HG03103 (cell line): ENCODE measurements at regions not wholly inside any gene's neighbourhood (a gene's known extent, or its start where the extent isn't known, plus 50 kb on each side); places are given as distances from the start of the nearest gene placed in this dataset.

Experiments used
- ATAC-seq: cut with Tn5 transposase; IDR thresholded peaks from one replicate; pipeline ENCODE4 v1.9.1; 2021; ENCODE audit warnings: low read depth; ENCODE audit not compliant: unreplicated experiment

GRCh38 chr3:80116281-80116680 is 348.5 kb upstream of the ROBO1 start:
- ATAC-seq, result no peak

- no peak for ATAC-seq
These were observed 346.9 kb upstream of the ROBO1 start for GRCh38 chr3:80114694-80115093.

DNA sequence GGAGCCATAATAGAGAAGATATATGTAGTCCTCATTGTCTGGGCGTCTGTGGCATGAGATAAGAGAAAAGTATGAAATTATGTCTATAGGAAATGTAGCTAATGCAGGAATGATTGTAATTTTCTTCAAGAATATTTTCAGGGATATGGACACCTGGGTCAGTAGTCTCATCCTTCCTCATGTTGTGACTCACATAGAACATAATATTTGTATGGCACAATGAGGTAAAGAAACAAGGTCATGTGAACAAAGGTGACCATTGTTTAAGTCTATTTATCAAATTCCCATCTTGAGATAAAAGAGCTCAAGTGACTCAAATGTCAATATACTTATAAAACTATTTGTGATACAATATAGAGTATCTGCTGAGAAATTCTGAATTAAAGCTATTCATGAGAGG is 345.5 kb upstream of the ROBO1 start:
- ATAC-seq, result no peak

GRCh38 chr3:80099559-80100066 is 331.8 kb upstream of the ROBO1 start:
- no peak for ATAC-seq

DNA sequence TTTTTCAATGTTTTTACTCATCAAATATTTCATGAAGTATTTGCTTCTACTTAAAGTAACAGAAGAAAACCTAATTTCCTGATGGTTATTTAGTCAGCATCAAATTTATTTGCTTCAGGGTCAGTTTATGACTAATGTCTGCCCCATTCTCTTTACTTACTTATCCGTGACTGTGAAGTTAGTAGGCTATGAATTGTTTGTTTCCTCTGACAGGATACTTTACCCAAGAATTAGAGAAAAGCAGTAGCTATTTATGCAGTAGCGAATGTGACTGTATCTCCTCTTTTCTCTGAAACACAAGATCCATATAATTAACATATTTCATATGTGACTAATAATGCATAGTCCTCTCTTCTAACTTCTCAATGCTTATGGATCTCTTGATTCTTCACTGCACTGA is 329.9 kb upstream of the ROBO1 start:
- ATAC-seq, result no peak

DNA sequence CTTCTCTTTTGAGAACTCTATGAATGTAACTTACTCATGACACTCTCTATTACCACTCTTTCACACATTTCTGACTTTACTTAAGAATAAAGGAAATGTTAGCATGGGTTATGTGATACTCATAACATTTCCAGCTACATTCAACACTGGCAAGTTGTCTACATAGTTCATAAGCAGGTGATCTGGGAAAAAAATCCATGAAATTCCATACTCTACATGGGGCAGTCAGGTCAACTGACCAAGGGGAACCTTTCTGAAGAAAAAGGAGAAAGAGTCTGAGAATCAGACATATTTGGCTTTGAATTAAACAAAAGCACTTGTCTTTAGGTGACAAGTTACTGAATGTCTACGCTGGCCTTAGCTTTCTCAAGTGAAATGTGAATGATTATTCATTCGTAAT is 329.1 kb upstream of the ROBO1 start:
- ATAC-seq, result no peak

- ATAC-seq, result no peak
These were observed 326.8 kb upstream of the ROBO1 start for GRCh38 chr3:80094589-80094988.

- ATAC-seq, result no peak
These were observed 320.0 kb upstream of the ROBO1 start for GRCh38 chr3:80087767-80088166.

DNA sequence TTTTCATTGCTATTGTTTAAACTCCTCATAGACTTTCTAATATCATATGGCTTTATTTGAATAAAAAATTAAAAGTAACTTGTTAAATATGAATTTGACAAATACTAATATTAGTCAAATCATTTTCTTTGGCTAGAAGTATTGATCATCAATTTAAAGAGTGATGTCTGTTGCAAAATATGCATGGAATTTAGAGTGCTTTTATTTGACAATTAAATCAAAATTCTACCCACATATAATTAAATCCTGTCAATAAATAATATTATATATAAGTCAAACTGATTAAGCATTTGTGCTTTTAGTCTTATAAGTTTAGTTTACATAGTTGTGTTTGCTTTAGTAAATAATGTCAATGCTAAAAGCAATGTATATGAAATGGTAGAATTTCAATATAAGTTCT is 318.6 kb upstream of the ROBO1 start:
- no peak for ATAC-seq

DNA sequence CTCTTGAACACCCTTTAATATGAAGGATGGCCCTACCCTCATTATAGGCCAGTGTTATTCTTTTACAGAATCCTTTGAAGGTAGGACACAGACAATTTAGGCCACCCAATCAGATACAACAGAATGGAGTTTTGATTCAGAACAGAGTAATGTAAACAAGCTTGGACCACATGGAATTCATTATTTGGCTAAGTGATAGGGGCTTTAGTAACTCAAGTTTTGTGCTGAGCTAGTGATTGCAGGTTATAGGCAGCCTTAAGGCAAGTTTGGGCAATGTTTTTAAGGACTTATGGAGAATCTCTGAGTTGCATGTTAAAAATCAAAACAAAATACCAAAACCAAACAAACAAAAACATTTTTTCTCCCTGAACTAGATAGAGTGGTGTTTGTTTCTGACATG is 312.1 kb upstream of the ROBO1 start:
- ATAC-seq, result no peak

- no peak for ATAC-seq
These were observed 300.7 kb upstream of the ROBO1 start for GRCh38 chr3:80068459-80068858.

- no peak for ATAC-seq
These were observed 295.7 kb upstream of the ROBO1 start for GRCh38 chr3:80063535-80063934.

- no peak for ATAC-seq
These were observed 292.9 kb upstream of the ROBO1 start for GRCh38 chr3:80060664-80061063.

DNA sequence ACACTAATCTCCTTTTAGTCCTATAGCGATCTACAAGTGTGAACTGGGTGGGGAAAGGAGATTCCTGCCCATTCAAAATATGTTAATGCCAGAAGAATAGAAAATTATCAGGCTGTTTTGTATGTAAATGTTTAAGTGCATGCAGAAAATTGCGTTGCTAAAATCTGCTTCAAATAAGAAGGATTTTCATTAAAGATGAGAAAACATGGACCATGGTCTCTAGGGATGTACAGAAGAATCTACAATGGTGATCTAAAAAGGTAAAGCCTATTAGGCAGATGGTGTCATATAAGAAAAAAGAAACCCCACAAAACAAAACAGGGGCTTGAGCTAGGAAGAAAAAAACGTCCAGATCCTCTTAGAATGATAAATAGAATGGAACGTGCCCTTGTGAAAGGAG is 287.5 kb upstream of the ROBO1 start:
- no peak for ATAC-seq

DNA sequence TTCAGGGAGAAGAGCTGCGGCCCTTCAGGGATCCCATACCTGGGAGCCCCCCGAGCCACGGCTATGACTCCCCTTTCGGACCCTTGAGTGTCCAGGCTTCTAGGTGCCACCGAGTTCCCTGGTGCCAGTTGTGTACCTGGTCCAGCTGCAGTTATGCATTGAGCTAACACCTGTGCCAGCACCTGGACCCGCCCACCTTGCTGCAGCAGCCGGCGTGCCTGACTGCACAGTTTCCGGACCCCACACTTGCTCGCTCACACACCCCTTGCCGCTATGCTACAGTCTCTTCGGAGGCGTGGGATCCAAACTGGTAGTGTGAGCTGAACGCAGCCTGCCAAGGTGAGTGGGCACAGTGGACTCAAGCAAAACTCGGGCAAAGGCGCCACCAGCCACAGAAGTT is 284.5 kb upstream of the ROBO1 start:
- ATAC-seq, result no peak

GRCh38 chr3:80051602-80051962 is 283.8 kb upstream of the ROBO1 start:
- no peak for ATAC-seq

GRCh38 chr3:80050826-80051601 is 283.2 kb upstream of the ROBO1 start:
- ATAC-seq, result no peak

GRCh38 chr3:80043226-80043625 is 275.4 kb upstream of the ROBO1 start:
- no peak for ATAC-seq

GRCh38 chr3:80040067-80040466 is 272.3 kb upstream of the ROBO1 start:
- no peak for ATAC-seq

DNA sequence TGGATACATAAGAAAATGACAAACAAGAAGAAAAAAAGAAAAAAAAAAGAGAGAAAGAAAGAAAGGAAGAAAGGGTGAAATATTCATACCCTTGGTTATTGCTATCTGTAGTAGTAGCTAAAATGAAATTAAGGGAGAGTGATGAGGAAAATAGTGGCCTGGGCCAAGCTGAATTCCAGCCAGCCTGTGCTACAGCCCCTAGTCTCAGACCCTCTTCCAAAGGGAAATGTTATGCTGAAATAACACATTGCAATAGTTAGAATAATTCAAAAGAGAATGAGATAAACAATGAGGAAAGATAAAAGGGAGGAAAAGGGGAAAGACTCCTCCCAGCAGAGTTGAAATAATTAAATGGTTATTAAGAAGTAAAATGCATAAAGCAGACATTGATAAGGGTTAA is 268.4 kb upstream of the ROBO1 start:
- ATAC-seq, result no peak

DNA sequence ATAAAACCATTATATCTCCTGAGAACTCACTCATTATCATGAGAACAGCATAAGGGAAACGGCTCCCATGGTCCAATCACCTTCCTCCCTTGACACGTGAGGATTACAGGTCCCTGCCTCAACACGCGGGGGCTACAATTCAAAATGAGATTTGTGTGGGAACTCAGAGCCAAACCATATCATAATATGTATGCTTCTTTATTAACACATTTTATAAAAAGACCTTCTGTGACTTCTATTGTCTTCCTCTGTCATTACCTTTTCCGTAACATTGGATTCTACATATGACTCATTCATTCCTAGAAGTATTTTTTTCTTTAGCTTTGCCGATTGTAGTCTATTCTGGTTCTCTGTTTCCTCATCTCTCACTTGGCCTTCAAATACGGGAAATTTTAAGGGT is 267.2 kb upstream of the ROBO1 start:
- ATAC-seq, result no peak

DNA sequence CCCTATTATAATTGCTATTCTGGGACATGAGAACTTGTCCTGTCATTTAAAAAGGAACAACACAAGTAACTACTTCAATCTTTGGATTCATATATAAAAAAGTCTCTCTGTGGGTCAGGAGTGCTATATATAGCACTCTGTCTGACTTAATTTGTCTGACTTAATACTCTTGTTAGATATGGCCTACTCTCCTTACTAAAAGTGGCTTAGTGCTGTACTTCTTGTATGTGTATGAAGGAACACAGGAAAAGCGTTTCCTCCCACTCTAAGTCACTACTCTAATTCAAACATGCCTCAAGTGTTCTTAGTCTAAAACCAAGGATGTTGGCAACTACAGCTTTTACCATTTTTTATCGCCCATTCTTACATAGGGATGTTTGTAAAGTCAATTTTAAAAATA is 255.2 kb upstream of the ROBO1 start:
- no peak for ATAC-seq

DNA sequence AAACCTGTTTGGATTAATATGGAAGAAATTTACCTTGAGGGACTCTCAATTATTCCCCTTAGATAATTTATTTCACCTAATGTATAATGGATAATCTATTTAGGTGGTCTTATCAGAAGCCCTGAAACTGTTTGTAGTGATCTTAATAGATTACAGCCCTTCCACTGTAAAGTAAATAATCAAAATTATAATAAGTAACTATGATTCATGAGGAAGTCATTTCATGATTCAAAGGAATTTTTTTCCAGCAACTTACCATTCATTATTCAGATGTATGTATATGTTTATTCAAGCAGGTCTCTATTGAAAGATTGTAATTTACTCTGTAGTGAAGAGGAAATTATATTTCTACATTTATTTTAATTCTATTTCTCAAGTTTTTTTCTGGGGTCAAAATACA is 250.6 kb upstream of the ROBO1 start:
- no peak for ATAC-seq
